OCI-LY7 (cell line): ENCODE measurements at regions not wholly inside any gene's neighbourhood (a gene's known extent, or its start where the extent isn't known, plus 50 kb on each side); places are given as distances from the start of the nearest gene placed in this dataset.

Experiments
- BruUV-seq: library from RNA; stranded (reverse); fragments of 400-500 nt; replicated peaks from 2 replicates; lab custom pipeline; 2021; lab: Mats Ljungman, UMichigan
- CTCF ChIA-PET: fragments of 300-600 bp; sonication (Branson Sonifier 250); formaldehyde crosslinking; loops from one replicate; lab custom pipeline; 2022; ENCODE audit warnings: antibody characterized with exemption; ENCODE audit not compliant: unreplicated experiment; lab: Charles Lee
- POLR2A ChIA-PET: fragments of 300-600 bp; sonication (Branson Sonifier 250); formaldehyde crosslinking; loops from one replicate; lab custom pipeline; 2022; ENCODE audit warnings: antibody characterized with exemption; lab: Charles Lee
- DNase-seq: peaks from one replicate; pipeline ENCODE4 v3.0.0-alpha.2; 2015; ENCODE audit warnings: low spot score
- H2AFZ ChIP-seq: fragments of 200-600 bp; sonication (generic), shearing (Covaris generic); 2 replicates; pipeline ENCODE4 v1.6.1; 2014; ENCODE audit warnings: mild to moderate bottlenecking, antibody characterized with exemption, low read length, moderate library complexity
- H3K27ac ChIP-seq: fragments of 200-600 bp; sonication (generic); 2 replicates; pipeline ENCODE4 v1.5.1; 2014; ENCODE audit warnings: mixed run types, low read depth, mild to moderate bottlenecking, moderate library complexity, low read length, inconsistent platforms; ENCODE audit not compliant: poor library complexity, severe bottlenecking
- H3K36me3 ChIP-seq: fragments of 200-600 bp; sonication (generic); 2 replicates; pipeline ENCODE4 v1.6.1; 2014; ENCODE audit warnings: mild to moderate bottlenecking, antibody characterized with exemption, low read length, moderate library complexity, mixed read lengths; ENCODE audit not compliant: insufficient read depth
- H3K4me1 ChIP-seq: fragments of 200-600 bp; sonication (generic); 2 replicates; pipeline ENCODE4 v1.5.1; 2014; ENCODE audit warnings: mild to moderate bottlenecking, low read length; ENCODE audit not compliant: insufficient read depth, poor library complexity, severe bottlenecking
- H3K4me2 ChIP-seq: fragments of 200-600 bp; sonication (generic); 2 replicates; pipeline ENCODE4 v1.6.1; 2014; ENCODE audit warnings: mild to moderate bottlenecking, low read length
- H3K4me3 ChIP-seq: fragments of 200-600 bp; sonication (generic); 2 replicates; pipeline ENCODE4 v1.5.1; 2014; ENCODE audit warnings: mild to moderate bottlenecking, low read depth, low read length; ENCODE audit not compliant: poor library complexity, severe bottlenecking
- H3K79me2 ChIP-seq: fragments of 200-600 bp; sonication (generic); 2 replicates; pipeline ENCODE4 v1.6.1; 2016; ENCODE audit warnings: low read depth, mild to moderate bottlenecking, low read length, moderate library complexity, mixed read lengths; ENCODE audit not compliant: insufficient read depth
- H3K9me2 ChIP-seq: fragments of 200-600 bp; sonication (generic); 2 replicates; pipeline ENCODE4 v1.6.1; 2016; ENCODE audit warnings: mild to moderate bottlenecking, low read length, mixed read lengths; ENCODE audit not compliant: insufficient read depth
- H3K9me3 ChIP-seq: fragments of 200-600 bp; sonication (generic); 2 replicates; pipeline ENCODE4 v1.6.1; 2014; ENCODE audit warnings: mild to moderate bottlenecking, mixed run types, low read length, mixed read lengths
- H4K20me1 ChIP-seq: fragments of 200-600 bp; sonication (generic); 2 replicates; pipeline ENCODE4 v1.6.1; 2014; ENCODE audit warnings: mild to moderate bottlenecking, antibody characterized with exemption, low read length, moderate library complexity, mixed read lengths; ENCODE audit not compliant: insufficient read depth
- EZH2phosphoT487 ChIP-seq: fragments of 200-600 bp; sonication (generic); IDR thresholded peaks from 2 replicates; pipeline ENCODE4 v1.6.1; 2018; ENCODE audit warnings: low read depth, borderline replicate concordance, mild to moderate bottlenecking, mixed run types, antibody characterized with exemption, low read length, moderate library complexity, mixed read lengths
- intact Hi-C: fragments of 100-400 bp; cut with micrococcal nuclease; formaldehyde crosslinking; loops from one replicate; pipeline ENCODE4 v1.10.0; 2022; ENCODE audit not compliant: unreplicated experiment
- TF ChIP-seq, protein P1 (sequence below): fragments of 200-600 bp; sonication (generic); conservative IDR thresholded peaks from 2 replicates; pipeline ENCODE4 v1.5.1; 2014; ENCODE audit warnings: mild to moderate bottlenecking, antibody characterized with exemption, low read length, moderate library complexity, mixed read lengths

DNA sequence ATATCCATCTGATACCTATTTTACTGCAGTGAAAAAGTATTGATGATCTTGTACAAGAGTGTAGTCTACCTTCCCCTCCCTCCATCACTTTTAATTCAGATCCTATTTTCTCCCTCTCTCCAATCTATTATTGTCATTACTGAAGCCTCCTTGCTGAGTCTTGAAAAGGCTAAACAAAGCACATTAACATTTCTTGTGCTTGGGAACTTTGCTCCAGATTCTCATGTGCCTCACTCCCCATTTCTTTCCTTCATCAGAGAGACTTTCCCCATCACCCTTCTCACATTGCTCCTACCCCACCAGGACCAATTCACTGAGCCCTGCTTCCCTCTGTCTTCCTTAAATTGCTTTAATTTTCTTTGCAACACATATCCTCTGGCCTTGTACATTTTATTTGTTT is 736.2 kb upstream of the GCFC2 start:
- CTCF ChIA-PET = no interaction called here
- BruUV-seq = no TSS peak
- H3K36me3 ChIP-seq = no peaks in the 10 kb centered on the region
- H3K4me2 ChIP-seq = no peak overlapping the region
- no peak overlapping the region for H3K4me3 ChIP-seq
- no peaks in the 10 kb centered on the region for H3K79me2 ChIP-seq
- POLR2A ChIA-PET = no interaction called here
- TF ChIP-seq, protein P1, sequence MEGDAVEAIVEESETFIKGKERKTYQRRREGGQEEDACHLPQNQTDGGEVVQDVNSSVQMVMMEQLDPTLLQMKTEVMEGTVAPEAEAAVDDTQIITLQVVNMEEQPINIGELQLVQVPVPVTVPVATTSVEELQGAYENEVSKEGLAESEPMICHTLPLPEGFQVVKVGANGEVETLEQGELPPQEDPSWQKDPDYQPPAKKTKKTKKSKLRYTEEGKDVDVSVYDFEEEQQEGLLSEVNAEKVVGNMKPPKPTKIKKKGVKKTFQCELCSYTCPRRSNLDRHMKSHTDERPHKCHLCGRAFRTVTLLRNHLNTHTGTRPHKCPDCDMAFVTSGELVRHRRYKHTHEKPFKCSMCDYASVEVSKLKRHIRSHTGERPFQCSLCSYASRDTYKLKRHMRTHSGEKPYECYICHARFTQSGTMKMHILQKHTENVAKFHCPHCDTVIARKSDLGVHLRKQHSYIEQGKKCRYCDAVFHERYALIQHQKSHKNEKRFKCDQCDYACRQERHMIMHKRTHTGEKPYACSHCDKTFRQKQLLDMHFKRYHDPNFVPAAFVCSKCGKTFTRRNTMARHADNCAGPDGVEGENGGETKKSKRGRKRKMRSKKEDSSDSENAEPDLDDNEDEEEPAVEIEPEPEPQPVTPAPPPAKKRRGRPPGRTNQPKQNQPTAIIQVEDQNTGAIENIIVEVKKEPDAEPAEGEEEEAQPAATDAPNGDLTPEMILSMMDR = no peak
- TF ChIP-seq EZH2phosphoT487 = no peak
- no peak for DNase-seq
- no peaks in the 10 kb centered on the region for H3K9me3 ChIP-seq
- no peak overlapping the region for H2AFZ ChIP-seq
- H3K27ac ChIP-seq = no peak overlapping the region
- H4K20me1 ChIP-seq = no peaks in the 10 kb centered on the region
- intact Hi-C loops = no loop called here
- no peaks in the 10 kb centered on the region for H3K9me2 ChIP-seq
- H3K4me1 ChIP-seq = no peaks in the 10 kb centered on the region

DNA sequence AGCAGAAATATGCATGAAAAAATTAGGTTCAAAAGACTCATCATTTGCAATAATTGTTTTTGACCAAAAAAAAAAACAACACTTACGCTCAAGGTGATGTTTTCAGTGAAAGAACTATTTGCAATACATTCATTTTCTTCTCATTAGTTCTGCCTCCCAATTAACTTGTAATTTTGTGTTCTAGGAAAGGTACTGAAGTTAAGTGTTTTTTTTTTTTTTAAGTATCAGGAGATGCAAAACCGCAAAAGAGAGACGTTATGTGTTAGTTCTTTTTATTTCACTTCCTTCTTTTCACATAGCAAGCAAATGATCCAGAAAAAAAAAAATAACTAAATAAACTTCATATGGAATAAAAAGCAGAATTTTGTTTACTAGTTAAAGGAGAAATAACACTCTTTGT is 735.2 kb upstream of the GCFC2 start:
- Histone ChIP-seq H2AFZ (no peak overlapping the region), H3K36me3 (no peaks in the 10 kb centered on the region), H3K27ac (no peak overlapping the region), H3K9me2 (no peaks in the 10 kb centered on the region), H4K20me1 (no peaks in the 10 kb centered on the region), H3K79me2 (no peaks in the 10 kb centered on the region), H3K4me3 (no peak overlapping the region), H3K9me3 (no peaks in the 10 kb centered on the region), H3K4me1 (no peaks in the 10 kb centered on the region), H3K4me2 (no peak overlapping the region)
- no peak for DNase-seq
- BruUV-seq = no TSS peak
- POLR2A ChIA-PET = interaction anchor here (0.6 kb wide), 1 partner anchor 366 kb away, joined by 3 read pairs; no protein-coding TSS in a partner anchor
- intact Hi-C loops = no loop called here
- CTCF ChIA-PET = no interaction called here
- TF ChIP-seq, protein P1 = no peak
- no peak for TF ChIP-seq EZH2phosphoT487

GRCh38 chr2:76444732-76445131 is 734.0 kb upstream of the GCFC2 start:
- Histone ChIP-seq H3K4me1 (no peaks in the 10 kb centered on the region), H3K27ac (no peak overlapping the region), H3K9me2 (no peaks in the 10 kb centered on the region), H4K20me1 (no peaks in the 10 kb centered on the region), H3K36me3 (no peaks in the 10 kb centered on the region), H3K4me3 (no peak overlapping the region), H3K4me2 (no peak overlapping the region), H3K79me2 (no peaks in the 10 kb centered on the region), H3K9me3 (no peaks in the 10 kb centered on the region), H2AFZ (no peak overlapping the region)
- CTCF ChIA-PET = no interaction called here
- POLR2A ChIA-PET = no interaction called here
- TF ChIP-seq EZH2phosphoT487 = no peak
- TF ChIP-seq, protein P1 = no peak
- DNase-seq = no peak
- intact Hi-C loops = no loop called here
- no TSS peak for BruUV-seq
